H1 (cell line): ENCODE measurements at regions not wholly inside any gene's neighbourhood (a gene's known extent, or its start where the extent isn't known, plus 50 kb on each side); places are given as distances from the start of the nearest gene placed in this dataset.

Source experiments
- CTCF ChIA-PET: fragments of 300-600 bp; sonication (Branson Sonifier 250); formaldehyde crosslinking; loops from one replicate; lab custom pipeline; 2021; ENCODE audit not compliant: partially characterized antibody; lab: Charles Lee
- POLR2A ChIA-PET: fragments of 300-600 bp; sonication (Branson Sonifier 250); formaldehyde crosslinking; loops from one replicate; lab custom pipeline; 2021; ENCODE audit warnings: inconsistent platforms; ENCODE audit not compliant: partially characterized antibody; lab: Charles Lee
- DNase-seq, 2 experiments: peaks; one replicate each; pipeline versions ENCODE4 v3.0.0 to v3.0.0-alpha.2; 2010 to 2022; ENCODE audit warnings: low spot score in 2 of 2, low read depth in 1 of 2, mixed read lengths in 1 of 2
- FAIRE-seq: peaks from 2 replicates; lab custom pipeline; 2011; peaks lifted over from hg19 to GRCh38; lab: Jason Lieb, UNC
- H2AFZ ChIP-seq: 2 replicates; pipeline ENCODE4 v1.8.1; 2012; ENCODE audit warnings: low read length, inconsistent platforms
- H2AK5ac ChIP-seq: 2 replicates; pipeline ENCODE4 v1.6.1; 2013; ENCODE audit warnings: low read depth, low read length
- H2BK120ac ChIP-seq: replicated peaks from 2 replicates; pipeline ENCODE3; 2013; ENCODE audit warnings: low read depth, low read length, inconsistent platforms
- H2BK12ac ChIP-seq: 2 replicates; pipeline ENCODE4 v1.6.1; 2013; ENCODE audit warnings: low read depth, low read length
- H2BK15ac ChIP-seq: 2 replicates; pipeline ENCODE4 v1.6.1; 2013; ENCODE audit warnings: low read length
- H2BK20ac ChIP-seq: 2 replicates; pipeline ENCODE4 v1.6.1; 2013; ENCODE audit warnings: low read length
- H2BK5ac ChIP-seq: 2 replicates; pipeline ENCODE4 v1.6.1; 2013; ENCODE audit warnings: low read depth, low read length
- H3K14ac ChIP-seq: 2 replicates; pipeline ENCODE4 v1.6.1; 2013; ENCODE audit warnings: inconsistent platforms; ENCODE audit not compliant: insufficient read length
- H3K18ac ChIP-seq: 2 replicates; pipeline ENCODE4 v1.6.1; 2013; ENCODE audit warnings: low read length; ENCODE audit errors: extremely low read depth
- H3K23ac ChIP-seq: 2 replicates; pipeline ENCODE4 v1.6.1; 2013; ENCODE audit warnings: inconsistent platforms; ENCODE audit not compliant: insufficient read length
- H3K23me2 ChIP-seq: 2 replicates; pipeline ENCODE4 v1.6.1; 2013; ENCODE audit warnings: low read depth, low read length
- H3K27ac ChIP-seq: 2 replicates; pipeline ENCODE4 v1.6.1; 2011; ENCODE audit warnings: low read depth, low read length, inconsistent platforms
- H3K27me3 ChIP-seq, 4 experiments: replicated peaks in 1 of 4; 1 replicate in 1 of 4; 2 replicates in 3 of 4; pipeline versions ENCODE4 v1.6.1 to v1.8.1; 2011 to 2013; ENCODE audit warnings: low read length in 3 of 4, mild to moderate bottlenecking in 3 of 4, inconsistent platforms in 2 of 4, mixed read lengths in 2 of 4, moderate library complexity in 1 of 4; ENCODE audit not compliant: control insufficient read depth in 3 of 4, insufficient read depth in 3 of 4; ENCODE audit errors: extremely low read depth in 1 of 4
- H3K36me3 ChIP-seq, 4 experiments: 2 replicates each; pipeline versions ENCODE4 v1.6.1 to v1.8.1; 2011 to 2013; ENCODE audit warnings: mild to moderate bottlenecking in 4 of 4, low read length in 3 of 4, moderate library complexity in 2 of 4, control low read depth in 1 of 4, inconsistent platforms in 1 of 4; ENCODE audit not compliant: insufficient read depth in 4 of 4, control insufficient read depth in 2 of 4
- H3K4ac ChIP-seq: replicated peaks from 2 replicates; pipeline ENCODE3; 2013; ENCODE audit warnings: low read length, low read depth, mixed read lengths, inconsistent platforms; ENCODE audit not compliant: insufficient read length
- H3K4me1 ChIP-seq, 4 experiments: replicated peaks in 1 of 4; 1 replicate in 1 of 4; 2 replicates in 3 of 4; pipeline versions ENCODE4 v1.6.1 to v1.8.1; 2011 to 2013; ENCODE audit warnings: low read length in 3 of 4, inconsistent platforms in 2 of 4, mixed read lengths in 1 of 4; ENCODE audit not compliant: insufficient read depth in 4 of 4, control insufficient read depth in 3 of 4
- H3K4me2 ChIP-seq, 2 experiments: 2 replicates each; pipeline versions ENCODE4 v1.6.1 to v1.8.1; 2011 to 2013; ENCODE audit warnings: low read depth in 2 of 2, low read length in 2 of 2, control low read depth in 1 of 2, inconsistent platforms in 1 of 2, mild to moderate bottlenecking in 1 of 2; ENCODE audit not compliant: insufficient read depth in 1 of 2
- H3K4me3 ChIP-seq, 4 experiments: fragments of 200-600, 300-600 bp in 1 of 4; sonication (generic), shearing (Covaris generic), sonication (Bioruptor Twin) in 1 of 4; 2 replicates each; pipeline versions ENCODE4 v1.5.1 to v1.8.1; 2011 to 2016; ENCODE audit warnings: low read length in 4 of 4, low read depth in 3 of 4, control low read depth in 2 of 4, inconsistent platforms in 2 of 4, mild to moderate bottlenecking in 2 of 4, mixed read lengths in 1 of 4, moderate library complexity in 1 of 4; ENCODE audit not compliant: insufficient read depth in 2 of 4; ENCODE audit errors: extremely low read depth in 1 of 4
- H3K56ac ChIP-seq: replicated peaks from 2 replicates; pipeline ENCODE3; 2013; ENCODE audit warnings: low read depth, mild to moderate bottlenecking, mixed read lengths, low read length, inconsistent platforms; ENCODE audit not compliant: insufficient read length
- H3K79me1 ChIP-seq: 2 replicates; pipeline ENCODE4 v1.6.1; 2013; ENCODE audit warnings: low read depth, low read length, control low read depth
- H3K79me2 ChIP-seq, 2 experiments: 2 replicates each; pipeline versions ENCODE4 v1.6.1 to v1.8.1; 2012 to 2013; ENCODE audit warnings: low read length in 2 of 2, mild to moderate bottlenecking in 2 of 2, inconsistent platforms in 1 of 2; ENCODE audit not compliant: insufficient read depth in 2 of 2, control insufficient read depth in 1 of 2
- H3K9ac ChIP-seq, 4 experiments: replicated peaks in 1 of 4; 1 replicate in 1 of 4; 2 replicates in 3 of 4; pipeline versions ENCODE4 v1.6.1 to v1.8.1; 2011 to 2013; ENCODE audit warnings: low read depth in 3 of 4, low read length in 3 of 4, control low read depth in 2 of 4, mild to moderate bottlenecking in 2 of 4, moderate library complexity in 2 of 4, inconsistent platforms in 1 of 4; ENCODE audit errors: extremely low read depth in 1 of 4
- H3K9me3 ChIP-seq, 2 experiments: 2 replicates each; pipeline versions ENCODE4 v1.6.1 to v1.8.1; 2012 to 2013; ENCODE audit warnings: mild to moderate bottlenecking in 2 of 2, moderate library complexity in 2 of 2, control low read depth in 1 of 2, inconsistent platforms in 1 of 2, low read depth in 1 of 2, low read length in 1 of 2, mixed read lengths in 1 of 2; ENCODE audit not compliant: insufficient read depth in 2 of 2
- H4K20me1 ChIP-seq, 2 experiments: replicated peaks in 1 of 2; 2 replicates each; pipeline versions ENCODE3 to v1.8.1; 2011 to 2013; ENCODE audit warnings: inconsistent platforms in 2 of 2, low read length in 2 of 2, mild to moderate bottlenecking in 1 of 2; ENCODE audit not compliant: insufficient read depth in 2 of 2, control insufficient read depth in 1 of 2
- H4K5ac ChIP-seq: 2 replicates; pipeline ENCODE4 v1.6.1; 2013; ENCODE audit warnings: low read length, low read depth, mixed read lengths, inconsistent platforms; ENCODE audit not compliant: insufficient read length
- H4K8ac ChIP-seq: 2 replicates; pipeline ENCODE4 v1.8.0; 2013; ENCODE audit warnings: mild to moderate bottlenecking, moderate library complexity, low read length, inconsistent platforms; ENCODE audit not compliant: insufficient read depth; ENCODE audit errors: extremely low read depth
- H4K91ac ChIP-seq: replicated peaks from 2 replicates; pipeline ENCODE3; 2013; ENCODE audit warnings: low read length, mixed read lengths, inconsistent platforms; ENCODE audit not compliant: insufficient read length
- WGBS, 2 experiments: shearing (Covaris generic) in 1 of 2; methylation state at CpG; one replicate each; pipeline versions ENCODE4 v1.1.6 to v1.1.7; 2013 to 2015; ENCODE audit warnings: low lambda C conversion rate in 2 of 2, mixed read lengths in 2 of 2, inconsistent platforms in 1 of 2, low coverage in 1 of 2, missing lambda C conversion rate in 1 of 2; ENCODE audit not compliant: insufficient replicate concordance in 2 of 2, insufficient coverage in 1 of 2, insufficient read length in 1 of 2; ENCODE audit errors: extremely low coverage in 1 of 2, missing lambda C conversion rate in 1 of 2; 5-methylcytosine and 5-hydroxymethylcytosine counted together
- TF ChIP-seq, protein P1 (sequence below): fragments of 300-600 bp; sonication (generic); IDR thresholded peaks from 2 replicates; pipeline ENCODE4 v1.7.1; 2012; ENCODE audit warnings: low read length, moderate library complexity, mild to moderate bottlenecking, inconsistent platforms; ENCODE audit not compliant: insufficient replicate concordance

DNA sequence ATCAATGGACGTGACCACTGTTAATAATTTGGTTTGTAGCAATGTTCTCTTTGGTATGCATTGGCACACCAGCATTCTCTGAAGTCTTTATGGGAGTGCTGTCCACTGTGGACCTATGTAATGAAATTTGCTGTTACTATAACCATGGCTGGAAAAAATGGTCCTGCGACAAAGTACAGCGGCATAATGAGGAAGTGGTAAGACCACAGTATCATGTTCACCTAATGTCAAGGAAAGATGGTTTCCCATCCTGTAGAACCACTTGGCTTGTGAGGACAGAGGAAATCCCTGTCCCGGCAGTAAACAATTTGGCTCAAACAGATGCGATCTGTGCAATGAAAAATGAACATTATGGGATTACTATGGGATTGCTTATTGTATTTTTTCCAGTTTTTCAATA is 173.9 kb upstream of the IVNS1ABP start:
- Histone ChIP-seq H2BK12ac (no peak overlapping the region), H3K27me3 (no peaks in the 10 kb centered on the region), H3K14ac (no peak overlapping the region), H3K4me1 (no peaks in the 10 kb centered on the region), H3K4ac (no peak overlapping the region), H4K20me1 (no peaks in the 10 kb centered on the region), H3K23ac (no peak overlapping the region), H3K9me3 (no peaks in the 10 kb centered on the region), H2AK5ac (no peak overlapping the region), H3K79me1 (no peaks in the 10 kb centered on the region), H2BK120ac (no peak overlapping the region), H2BK20ac (no peak overlapping the region), H2BK15ac (no peak overlapping the region), H3K4me3 (no peak overlapping the region), H3K27ac (no peak overlapping the region), H3K79me2 (no peaks in the 10 kb centered on the region), H4K8ac (no peak overlapping the region), H3K23me2 (no peaks in the 10 kb centered on the region; the same call in 1 of the 2 replicates), H3K4me2 (no peak overlapping the region), H3K56ac (no peak overlapping the region), H3K36me3 (no peaks in the 10 kb centered on the region), H4K91ac (no peak overlapping the region), H2AFZ (no peak overlapping the region), H3K9ac (no peak overlapping the region), H4K5ac (no peak overlapping the region), H3K18ac (no peak overlapping the region), H2BK5ac (no peak overlapping the region)
- no peak for FAIRE-seq
- 88% methylated on average over 5 of the region's 5 CpGs; no CpG with 5 or more reads in 1 of the 2 experiments for WGBS, 2 experiments
- DNase-seq = no peak
- ChIA-PET POLR2A (no interaction called here), CTCF (interaction anchor here (1.5 kb wide), 2 partner anchors 10 to 179 kb away, joined by 3 to 6 read pairs; no protein-coding TSS in a partner anchor)
- TF ChIP-seq, protein P1, sequence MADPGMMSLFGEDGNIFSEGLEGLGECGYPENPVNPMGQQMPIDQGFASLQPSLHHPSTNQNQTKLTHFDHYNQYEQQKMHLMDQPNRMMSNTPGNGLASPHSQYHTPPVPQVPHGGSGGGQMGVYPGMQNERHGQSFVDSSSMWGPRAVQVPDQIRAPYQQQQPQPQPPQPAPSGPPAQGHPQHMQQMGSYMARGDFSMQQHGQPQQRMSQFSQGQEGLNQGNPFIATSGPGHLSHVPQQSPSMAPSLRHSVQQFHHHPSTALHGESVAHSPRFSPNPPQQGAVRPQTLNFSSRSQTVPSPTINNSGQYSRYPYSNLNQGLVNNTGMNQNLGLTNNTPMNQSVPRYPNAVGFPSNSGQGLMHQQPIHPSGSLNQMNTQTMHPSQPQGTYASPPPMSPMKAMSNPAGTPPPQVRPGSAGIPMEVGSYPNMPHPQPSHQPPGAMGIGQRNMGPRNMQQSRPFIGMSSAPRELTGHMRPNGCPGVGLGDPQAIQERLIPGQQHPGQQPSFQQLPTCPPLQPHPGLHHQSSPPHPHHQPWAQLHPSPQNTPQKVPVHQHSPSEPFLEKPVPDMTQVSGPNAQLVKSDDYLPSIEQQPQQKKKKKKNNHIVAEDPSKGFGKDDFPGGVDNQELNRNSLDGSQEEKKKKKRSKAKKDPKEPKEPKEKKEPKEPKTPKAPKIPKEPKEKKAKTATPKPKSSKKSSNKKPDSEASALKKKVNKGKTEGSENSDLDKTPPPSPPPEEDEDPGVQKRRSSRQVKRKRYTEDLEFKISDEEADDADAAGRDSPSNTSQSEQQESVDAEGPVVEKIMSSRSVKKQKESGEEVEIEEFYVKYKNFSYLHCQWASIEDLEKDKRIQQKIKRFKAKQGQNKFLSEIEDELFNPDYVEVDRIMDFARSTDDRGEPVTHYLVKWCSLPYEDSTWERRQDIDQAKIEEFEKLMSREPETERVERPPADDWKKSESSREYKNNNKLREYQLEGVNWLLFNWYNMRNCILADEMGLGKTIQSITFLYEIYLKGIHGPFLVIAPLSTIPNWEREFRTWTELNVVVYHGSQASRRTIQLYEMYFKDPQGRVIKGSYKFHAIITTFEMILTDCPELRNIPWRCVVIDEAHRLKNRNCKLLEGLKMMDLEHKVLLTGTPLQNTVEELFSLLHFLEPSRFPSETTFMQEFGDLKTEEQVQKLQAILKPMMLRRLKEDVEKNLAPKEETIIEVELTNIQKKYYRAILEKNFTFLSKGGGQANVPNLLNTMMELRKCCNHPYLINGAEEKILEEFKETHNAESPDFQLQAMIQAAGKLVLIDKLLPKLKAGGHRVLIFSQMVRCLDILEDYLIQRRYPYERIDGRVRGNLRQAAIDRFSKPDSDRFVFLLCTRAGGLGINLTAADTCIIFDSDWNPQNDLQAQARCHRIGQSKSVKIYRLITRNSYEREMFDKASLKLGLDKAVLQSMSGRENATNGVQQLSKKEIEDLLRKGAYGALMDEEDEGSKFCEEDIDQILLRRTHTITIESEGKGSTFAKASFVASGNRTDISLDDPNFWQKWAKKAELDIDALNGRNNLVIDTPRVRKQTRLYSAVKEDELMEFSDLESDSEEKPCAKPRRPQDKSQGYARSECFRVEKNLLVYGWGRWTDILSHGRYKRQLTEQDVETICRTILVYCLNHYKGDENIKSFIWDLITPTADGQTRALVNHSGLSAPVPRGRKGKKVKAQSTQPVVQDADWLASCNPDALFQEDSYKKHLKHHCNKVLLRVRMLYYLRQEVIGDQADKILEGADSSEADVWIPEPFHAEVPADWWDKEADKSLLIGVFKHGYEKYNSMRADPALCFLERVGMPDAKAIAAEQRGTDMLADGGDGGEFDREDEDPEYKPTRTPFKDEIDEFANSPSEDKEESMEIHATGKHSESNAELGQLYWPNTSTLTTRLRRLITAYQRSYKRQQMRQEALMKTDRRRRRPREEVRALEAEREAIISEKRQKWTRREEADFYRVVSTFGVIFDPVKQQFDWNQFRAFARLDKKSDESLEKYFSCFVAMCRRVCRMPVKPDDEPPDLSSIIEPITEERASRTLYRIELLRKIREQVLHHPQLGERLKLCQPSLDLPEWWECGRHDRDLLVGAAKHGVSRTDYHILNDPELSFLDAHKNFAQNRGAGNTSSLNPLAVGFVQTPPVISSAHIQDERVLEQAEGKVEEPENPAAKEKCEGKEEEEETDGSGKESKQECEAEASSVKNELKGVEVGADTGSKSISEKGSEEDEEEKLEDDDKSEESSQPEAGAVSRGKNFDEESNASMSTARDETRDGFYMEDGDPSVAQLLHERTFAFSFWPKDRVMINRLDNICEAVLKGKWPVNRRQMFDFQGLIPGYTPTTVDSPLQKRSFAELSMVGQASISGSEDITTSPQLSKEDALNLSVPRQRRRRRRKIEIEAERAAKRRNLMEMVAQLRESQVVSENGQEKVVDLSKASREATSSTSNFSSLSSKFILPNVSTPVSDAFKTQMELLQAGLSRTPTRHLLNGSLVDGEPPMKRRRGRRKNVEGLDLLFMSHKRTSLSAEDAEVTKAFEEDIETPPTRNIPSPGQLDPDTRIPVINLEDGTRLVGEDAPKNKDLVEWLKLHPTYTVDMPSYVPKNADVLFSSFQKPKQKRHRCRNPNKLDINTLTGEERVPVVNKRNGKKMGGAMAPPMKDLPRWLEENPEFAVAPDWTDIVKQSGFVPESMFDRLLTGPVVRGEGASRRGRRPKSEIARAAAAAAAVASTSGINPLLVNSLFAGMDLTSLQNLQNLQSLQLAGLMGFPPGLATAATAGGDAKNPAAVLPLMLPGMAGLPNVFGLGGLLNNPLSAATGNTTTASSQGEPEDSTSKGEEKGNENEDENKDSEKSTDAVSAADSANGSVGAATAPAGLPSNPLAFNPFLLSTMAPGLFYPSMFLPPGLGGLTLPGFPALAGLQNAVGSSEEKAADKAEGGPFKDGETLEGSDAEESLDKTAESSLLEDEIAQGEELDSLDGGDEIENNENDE = no peak
